ENCODE measurements at regions not wholly inside any gene's neighbourhood (a gene's known extent, or its start where the extent isn't known, plus 50 kb on each side); places are given as distances from the start of the nearest gene placed in this dataset.

DNA sequence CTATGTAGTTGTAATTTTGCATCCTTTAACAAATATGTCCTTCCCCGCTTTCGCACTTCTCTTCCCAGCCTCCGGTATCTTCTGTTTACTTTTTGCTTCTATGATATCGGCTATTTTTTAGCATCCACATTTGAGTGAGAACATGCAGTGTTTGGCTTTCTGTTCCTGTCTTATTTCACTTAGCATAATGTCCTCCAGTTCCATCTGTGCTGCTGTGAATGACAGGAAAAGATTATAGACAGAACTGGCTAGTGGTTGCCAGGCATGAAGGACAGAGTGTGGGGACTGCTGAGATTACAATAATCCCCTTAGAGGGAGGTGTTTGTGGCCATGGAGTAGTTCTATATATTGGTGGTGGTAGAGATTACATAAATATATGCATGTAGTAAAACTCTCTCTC lies 588.6 kb downstream of the NLGN4X start:
- no peaks in the 10 kb centered on the region for H3K4me1 Mint-ChIP-seq (ENCODE audit: low read depth)
- H3K9me3 Mint-ChIP-seq, result no peaks in the 10 kb centered on the region
- intact Hi-C loops (cut with micrococcal nuclease), result no loop called here
- DNase-seq, result no peak
- H3K4me3 Mint-ChIP-seq, result no peak overlapping the region
- no peak for TF ChIP-seq CTCF (IDR thresholded peaks at IDR 0.05)
- H3K27me3 Mint-ChIP-seq, result no peaks in the 10 kb centered on the region
- H3K27ac Mint-ChIP-seq, result no peak overlapping the region
- POLR2A ChIA-PET, result no interaction called here
- no peaks in the 10 kb centered on the region for H3K36me3 Mint-ChIP-seq (ENCODE audit: low read depth)
- CTCF ChIA-PET, result no interaction called here
- ATAC-seq, result no peak

GRCh38 chrX:5638572-5638971 lies 590.1 kb downstream of the NLGN4X start:
- DNase-seq, result no peak
- POLR2A ChIA-PET, result no interaction called here
- H3K27ac Mint-ChIP-seq, result no peak overlapping the region
- TF ChIP-seq CTCF (IDR thresholded peaks at IDR 0.05), result no peak
- no peaks in the 10 kb centered on the region for H3K9me3 Mint-ChIP-seq
- intact Hi-C loops (cut with micrococcal nuclease), result no loop called here
- no peak overlapping the region for H3K4me3 Mint-ChIP-seq
- no peak for ATAC-seq
- no peaks in the 10 kb centered on the region for H3K27me3 Mint-ChIP-seq
- H3K36me3 Mint-ChIP-seq (ENCODE audit: low read depth), result no peaks in the 10 kb centered on the region
- H3K4me1 Mint-ChIP-seq (ENCODE audit: low read depth), result no peaks in the 10 kb centered on the region
- CTCF ChIA-PET, result no interaction called here

DNA sequence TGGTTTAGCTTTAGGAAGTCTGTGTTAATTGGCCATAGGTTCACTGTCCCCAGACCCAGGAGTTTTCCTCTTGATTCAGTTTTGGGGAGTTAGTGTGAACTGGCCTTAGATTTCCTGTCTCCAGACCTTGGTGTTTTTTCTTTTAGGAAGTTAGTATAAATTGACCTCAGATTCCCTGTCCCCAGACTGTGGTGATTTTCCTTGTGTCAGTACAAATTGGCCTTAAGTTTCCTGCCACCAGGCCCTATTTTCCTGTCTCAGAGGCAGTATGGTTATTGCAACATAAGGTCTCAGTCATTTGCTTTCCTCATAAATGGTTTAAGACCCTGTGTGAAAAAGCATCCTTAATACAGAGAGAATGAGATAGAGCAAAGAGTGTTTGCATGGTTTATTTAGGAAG lies 595.8 kb downstream of the NLGN4X start:
- ChIA-PET POLR2A (no interaction called here), CTCF (no interaction called here)
- no peak overlapping the region for H3K4me3 Mint-ChIP-seq
- ATAC-seq, result no peak
- no peaks in the 10 kb centered on the region for H3K27me3 Mint-ChIP-seq
- H3K4me1 Mint-ChIP-seq (ENCODE audit: low read depth), result no peaks in the 10 kb centered on the region
- no peak overlapping the region for H3K27ac Mint-ChIP-seq
- no peaks in the 10 kb centered on the region for H3K36me3 Mint-ChIP-seq (ENCODE audit: low read depth)
- no peak for TF ChIP-seq CTCF (IDR thresholded peaks at IDR 0.05)
- no peak for DNase-seq
- H3K9me3 Mint-ChIP-seq, result no peaks in the 10 kb centered on the region
- intact Hi-C loops (cut with micrococcal nuclease), result no loop called here

DNA sequence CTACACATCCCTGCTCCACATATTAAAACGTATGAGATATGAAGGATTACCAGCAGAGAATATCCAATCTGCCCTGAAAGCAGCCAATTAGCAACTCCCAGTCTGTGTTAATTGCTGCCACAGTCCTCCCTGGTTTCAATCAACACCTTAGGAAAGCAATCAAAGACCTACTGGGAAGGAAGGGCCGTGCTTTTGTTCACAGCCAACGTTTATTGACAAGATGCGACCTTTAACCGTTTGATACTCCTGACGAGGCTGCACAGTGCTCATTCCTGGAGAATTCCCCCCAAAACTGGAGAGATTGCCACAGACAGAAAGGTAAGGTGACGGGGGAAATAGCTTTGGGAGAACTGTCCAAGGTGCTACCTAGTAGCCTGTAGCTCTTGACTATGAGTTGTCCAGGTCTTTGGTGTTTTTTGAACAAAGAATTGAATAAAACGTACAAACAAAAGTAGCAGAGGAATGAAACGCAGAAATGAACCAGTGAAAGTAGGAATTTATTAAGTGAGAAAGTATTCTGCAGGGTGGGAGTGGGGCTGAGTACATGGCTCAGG lies 596.5 kb downstream of the NLGN4X start:
- Mint-ChIP-seq H3K36me3 (ENCODE audit: low read depth) (no peaks in the 10 kb centered on the region), H3K4me1 (ENCODE audit: low read depth) (no peaks in the 10 kb centered on the region), H3K27ac (no peak overlapping the region), H3K9me3 (no peaks in the 10 kb centered on the region), H3K4me3 (no peak overlapping the region), H3K27me3 (no peaks in the 10 kb centered on the region)
- TF ChIP-seq CTCF (IDR thresholded peaks at IDR 0.05), result no peak
- ATAC-seq (no peak), DNase-seq (no peak)
- ChIA-PET CTCF (no interaction called here), POLR2A (no interaction called here)
- intact Hi-C loops (cut with micrococcal nuclease), result no loop called here

DNA sequence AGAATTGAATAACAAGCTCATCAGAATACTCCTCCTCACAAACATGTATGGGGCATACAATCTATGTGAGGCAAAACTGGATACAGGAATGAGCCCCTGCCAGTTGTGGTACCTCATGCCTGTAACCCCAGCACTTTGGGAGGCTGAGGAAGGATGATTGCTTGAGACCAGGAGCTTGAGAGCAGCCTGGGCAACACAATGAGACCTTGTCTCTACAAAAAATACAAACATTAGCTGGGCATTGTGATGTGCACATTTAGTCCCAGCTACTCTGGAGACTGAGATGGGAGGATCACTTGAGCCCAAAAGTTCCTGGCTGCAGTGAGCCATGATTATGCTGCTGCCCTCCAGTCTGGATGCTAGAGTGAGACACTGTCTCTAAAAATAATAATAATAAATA lies 611.0 kb downstream of the NLGN4X start:
- TF ChIP-seq CTCF (IDR thresholded peaks at IDR 0.05), result no peak
- Mint-ChIP-seq H3K27ac (no peak overlapping the region), H3K9me3 (no peaks in the 10 kb centered on the region), H3K36me3 (ENCODE audit: low read depth) (no peaks in the 10 kb centered on the region), H3K4me1 (ENCODE audit: low read depth) (no peaks in the 10 kb centered on the region), H3K4me3 (no peak overlapping the region), H3K27me3 (no peaks in the 10 kb centered on the region)
- DNase-seq (no peak), ATAC-seq (no peak)
- ChIA-PET POLR2A (no interaction called here), CTCF (no interaction called here)
- intact Hi-C loops (cut with micrococcal nuclease), result no loop called here
